HepG2 (cell line): ENCODE measurements at regions not wholly inside any gene's neighbourhood (a gene's known extent, or its start where the extent isn't known, plus 50 kb on each side); places are given as distances from the start of the nearest gene placed in this dataset.

Experiments
- ARID3A ChIP-seq: IDR thresholded peaks from 2 replicates; pipeline ENCODE4 v1.6.1; 2012; ENCODE audit warnings: low read depth, low read length, improper control_type of control experiment
- ARNTL ChIP-seq: sonication (generic); formaldehyde crosslinking; IDR thresholded peaks from 2 replicates; pipeline ENCODE4 v1.4.0; 2020; ENCODE audit warnings: mild to moderate bottlenecking, missing genetic modification reagents
- CBX1 ChIP-seq: IDR thresholded peaks from one replicate; pipeline ENCODE4 v1.6.1; 2016; ENCODE audit warnings: antibody characterized with exemption, low read depth
- GABPA ChIP-seq, 2 experiments: IDR thresholded peaks; 2 replicates each; pipeline ENCODE4 v1.6.1; 2011 to 2016; ENCODE audit warnings: low read depth in 2 of 2, low read length in 1 of 2, missing biosample characterization in 1 of 2, missing genetic modification characterization in 1 of 2
- HNF1A ChIP-seq, 2 experiments: sonication (generic) in 1 of 2; formaldehyde crosslinking in 1 of 2; IDR thresholded peaks; 2 replicates each; pipeline versions ENCODE4 v1.4.0 to v1.6.1; 2016 to 2020; ENCODE audit warnings: borderline replicate concordance in 1 of 2, low read depth in 1 of 2, mild to moderate bottlenecking in 1 of 2, missing genetic modification reagents in 1 of 2
- MAX ChIP-seq: IDR thresholded peaks from 2 replicates; pipeline ENCODE4 v1.6.1; 2012; ENCODE audit warnings: inconsistent platforms
- MEIS2 ChIP-seq: sonication (generic); formaldehyde crosslinking; IDR thresholded peaks from 2 replicates; pipeline ENCODE4 v1.9.0; 2021; ENCODE audit warnings: mild to moderate bottlenecking, missing genetic modification reagents
- NFATC3 ChIP-seq: sonication (generic); formaldehyde crosslinking; IDR thresholded peaks from 2 replicates; pipeline ENCODE4 v1.5.1; 2020; ENCODE audit warnings: mild to moderate bottlenecking, missing genetic modification reagents
- NFYC ChIP-seq: IDR thresholded peaks from 2 replicates; pipeline ENCODE4 v1.6.1; 2016; ENCODE audit warnings: missing genetic modification reagents, missing compliant biosample characterization
- REPIN1 ChIP-seq: sonication (generic); formaldehyde crosslinking; IDR thresholded peaks from 2 replicates; pipeline ENCODE4 v1.8.0; 2022; ENCODE audit warnings: missing genetic modification reagents, low read depth, mild to moderate bottlenecking, borderline replicate concordance
- TRIM22 ChIP-seq: fragments of 450-650 bp; IDR thresholded peaks from 2 replicates; pipeline ENCODE4 v1.6.1; 2017
- ZMYM4 ChIP-seq: sonication (generic); formaldehyde crosslinking; IDR thresholded peaks from 2 replicates; pipeline ENCODE4 v1.8.1; 2023; ENCODE audit warnings: mild to moderate bottlenecking, missing genetic modification reagents
- ZNF33B ChIP-seq: sonication (generic); formaldehyde crosslinking; IDR thresholded peaks from 2 replicates; pipeline ENCODE4 v1.5.1; 2020; ENCODE audit warnings: mild to moderate bottlenecking, missing genetic modification reagents
- ZNF441 ChIP-seq: sonication (generic); formaldehyde crosslinking; IDR thresholded peaks from 2 replicates; pipeline ENCODE4 v1.7.0; 2021; ENCODE audit warnings: missing genetic modification reagents, borderline replicate concordance
- ZNF576 ChIP-seq: sonication (generic); formaldehyde crosslinking; IDR thresholded peaks from 2 replicates; pipeline ENCODE4 v1.4.0; 2020; ENCODE audit warnings: mild to moderate bottlenecking, missing genetic modification reagents
- TF ChIP-seq, protein P1 (sequence below): sonication (generic); formaldehyde crosslinking; IDR thresholded peaks from 2 replicates; pipeline ENCODE4; 2020; ENCODE audit warnings: missing genetic modification reagents, mild to moderate bottlenecking, borderline replicate concordance
- TF ChIP-seq, protein P2 (sequence below): IDR thresholded peaks from 2 replicates; pipeline ENCODE4 v1.6.1; 2018; ENCODE audit warnings: missing genetic modification reagents, mild to moderate bottlenecking, missing compliant biosample characterization

- TF ChIP-seq, protein P1, sequence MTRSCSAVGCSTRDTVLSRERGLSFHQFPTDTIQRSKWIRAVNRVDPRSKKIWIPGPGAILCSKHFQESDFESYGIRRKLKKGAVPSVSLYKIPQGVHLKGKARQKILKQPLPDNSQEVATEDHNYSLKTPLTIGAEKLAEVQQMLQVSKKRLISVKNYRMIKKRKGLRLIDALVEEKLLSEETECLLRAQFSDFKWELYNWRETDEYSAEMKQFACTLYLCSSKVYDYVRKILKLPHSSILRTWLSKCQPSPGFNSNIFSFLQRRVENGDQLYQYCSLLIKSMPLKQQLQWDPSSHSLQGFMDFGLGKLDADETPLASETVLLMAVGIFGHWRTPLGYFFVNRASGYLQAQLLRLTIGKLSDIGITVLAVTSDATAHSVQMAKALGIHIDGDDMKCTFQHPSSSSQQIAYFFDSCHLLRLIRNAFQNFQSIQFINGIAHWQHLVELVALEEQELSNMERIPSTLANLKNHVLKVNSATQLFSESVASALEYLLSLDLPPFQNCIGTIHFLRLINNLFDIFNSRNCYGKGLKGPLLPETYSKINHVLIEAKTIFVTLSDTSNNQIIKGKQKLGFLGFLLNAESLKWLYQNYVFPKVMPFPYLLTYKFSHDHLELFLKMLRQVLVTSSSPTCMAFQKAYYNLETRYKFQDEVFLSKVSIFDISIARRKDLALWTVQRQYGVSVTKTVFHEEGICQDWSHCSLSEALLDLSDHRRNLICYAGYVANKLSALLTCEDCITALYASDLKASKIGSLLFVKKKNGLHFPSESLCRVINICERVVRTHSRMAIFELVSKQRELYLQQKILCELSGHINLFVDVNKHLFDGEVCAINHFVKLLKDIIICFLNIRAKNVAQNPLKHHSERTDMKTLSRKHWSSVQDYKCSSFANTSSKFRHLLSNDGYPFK = no peak
- TF ChIP-seq CBX1 (no peak), MEIS2 (no peak), ZNF441 (CRISPR knock-in tag) (no peak), ZNF576 (no peak), TRIM22 (no peak), NFATC3 (CRISPR knock-in tag) (no peak), ARNTL (CRISPR knock-in tag) (peak; percentile 72), NFYC (CRISPR knock-in tag) (no peak), HNF1A (IDR thresholded peaks at IDR 0.05; ENCODE audit: low read depth) (no peak), HNF1A (CRISPR knock-in tag; IDR thresholded peaks at IDR 0.05; ENCODE audit: borderline replicate concordance) (peak; percentile 23; the same call in 1 of the 2 replicates), REPIN1 (CRISPR knock-in tag) (no peak), ARID3A (no peak), MAX (peak; percentile 67), ZNF33B (CRISPR knock-in tag) (no peak), ZMYM4 (peak; percentile 85), GABPA (IDR thresholded peaks at IDR 0.05; ENCODE audit: low read depth, low read length) (no peak), GABPA (CRISPR knock-in tag; IDR thresholded peaks at IDR 0.05; ENCODE audit: low read depth) (no peak)
- TF ChIP-seq, protein P2, sequence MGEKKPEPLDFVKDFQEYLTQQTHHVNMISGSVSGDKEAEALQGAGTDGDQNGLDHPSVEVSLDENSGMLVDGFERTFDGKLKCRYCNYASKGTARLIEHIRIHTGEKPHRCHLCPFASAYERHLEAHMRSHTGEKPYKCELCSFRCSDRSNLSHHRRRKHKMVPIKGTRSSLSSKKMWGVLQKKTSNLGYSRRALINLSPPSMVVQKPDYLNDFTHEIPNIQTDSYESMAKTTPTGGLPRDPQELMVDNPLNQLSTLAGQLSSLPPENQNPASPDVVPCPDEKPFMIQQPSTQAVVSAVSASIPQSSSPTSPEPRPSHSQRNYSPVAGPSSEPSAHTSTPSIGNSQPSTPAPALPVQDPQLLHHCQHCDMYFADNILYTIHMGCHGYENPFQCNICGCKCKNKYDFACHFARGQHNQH (CRISPR knock-in tag) = no peak
Observed at GRCh38 chrX:129230850-129231512, 292.3 kb downstream of the SMARCA1 start (continued).
